ENCODE measurements at regions not wholly inside any gene's neighbourhood (a gene's known extent, or its start where the extent isn't known, plus 50 kb on each side); places are given as distances from the start of the nearest gene placed in this dataset.

GRCh38 chr14:98014851-98015615 is 1217.9 kb downstream of the VRK1 start:
- TF ChIP-seq TAF1 (CRISPR knock-in tag; IDR thresholded peaks at IDR 0.05), result no peak
- no peak for TF ChIP-seq POLR2AphosphoS5 (IDR thresholded peaks at IDR 0.05; ENCODE audit: low read depth, low read length)
- no peak for TF ChIP-seq ZNF558 (CRISPR knock-in tag; IDR thresholded peaks at IDR 0.05; ENCODE audit: borderline replicate concordance)
- no peak for TF ChIP-seq CTCF (CRISPR knock-in tag; IDR thresholded peaks at IDR 0.05)
- TF ChIP-seq CREB1 (IDR thresholded peaks at IDR 0.05), result no peak
- TF ChIP-seq CREB1 (CRISPR knock-in tag; IDR thresholded peaks at IDR 0.05), result no peak
- TF ChIP-seq THRA (CRISPR knock-in tag; IDR thresholded peaks at IDR 0.05; ENCODE audit: borderline replicate concordance), result no peak
- no peak for TF ChIP-seq RAD51 (IDR thresholded peaks at IDR 0.05; ENCODE audit: borderline replicate concordance)
- no peak for TF ChIP-seq JUN (CRISPR knock-in tag; IDR thresholded peaks at IDR 0.05)

Measured in HepG2 (cell line).